ENCODE measurements at regions not wholly inside any gene's neighbourhood (a gene's known extent, or its start where the extent isn't known, plus 50 kb on each side); places are given as distances from the start of the nearest gene placed in this dataset.

DNA sequence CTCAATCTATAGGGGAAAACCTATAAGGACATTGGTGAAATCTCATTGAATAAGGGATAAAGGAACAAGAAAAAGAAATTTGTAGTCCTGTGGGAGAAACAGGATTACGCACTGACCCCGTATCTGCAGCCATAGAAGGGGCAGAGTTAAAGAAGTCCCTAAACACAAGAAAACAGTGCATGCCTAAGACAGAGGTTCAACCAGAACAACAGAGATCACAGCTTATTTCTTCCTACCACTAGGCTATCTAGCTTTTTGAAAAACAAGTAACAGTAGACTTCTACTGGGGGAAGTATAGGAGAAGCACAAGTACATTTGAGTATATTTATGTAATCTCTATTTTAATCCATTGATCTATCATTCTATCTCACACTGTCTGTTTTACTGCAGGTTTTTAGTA, 485.2 kb upstream of the REG3G start:
- TF ChIP-seq CTCF (IDR thresholded peaks at IDR 0.05 in 4 of 5, conservative IDR thresholded peaks at IDR 0.05 in 1 of 5) (no peak), POLR2A (IDR thresholded peaks at IDR 0.05) (no peak)
